Epithelial cell of proximal tubule (primary cell): ENCODE measurements at regions not wholly inside any gene's neighbourhood (a gene's known extent, or its start where the extent isn't known, plus 50 kb on each side); places are given as distances from the start of the nearest gene placed in this dataset.

Source experiments
- DNase-seq: peaks from one replicate; pipeline ENCODE4 v3.0.0-alpha.2; 2011; ENCODE audit warnings: low read depth
- H3K4me3 ChIP-seq: 2 replicates; pipeline ENCODE4 v1.5.1; 2011; ENCODE audit warnings: low read depth, mild to moderate bottlenecking, low read length
- TF ChIP-seq, protein P1 (sequence below): conservative IDR thresholded peaks from 2 replicates; pipeline ENCODE4 v1.5.1; 2012; ENCODE audit warnings: low read depth, mild to moderate bottlenecking, low read length

- TF ChIP-seq, protein P1, sequence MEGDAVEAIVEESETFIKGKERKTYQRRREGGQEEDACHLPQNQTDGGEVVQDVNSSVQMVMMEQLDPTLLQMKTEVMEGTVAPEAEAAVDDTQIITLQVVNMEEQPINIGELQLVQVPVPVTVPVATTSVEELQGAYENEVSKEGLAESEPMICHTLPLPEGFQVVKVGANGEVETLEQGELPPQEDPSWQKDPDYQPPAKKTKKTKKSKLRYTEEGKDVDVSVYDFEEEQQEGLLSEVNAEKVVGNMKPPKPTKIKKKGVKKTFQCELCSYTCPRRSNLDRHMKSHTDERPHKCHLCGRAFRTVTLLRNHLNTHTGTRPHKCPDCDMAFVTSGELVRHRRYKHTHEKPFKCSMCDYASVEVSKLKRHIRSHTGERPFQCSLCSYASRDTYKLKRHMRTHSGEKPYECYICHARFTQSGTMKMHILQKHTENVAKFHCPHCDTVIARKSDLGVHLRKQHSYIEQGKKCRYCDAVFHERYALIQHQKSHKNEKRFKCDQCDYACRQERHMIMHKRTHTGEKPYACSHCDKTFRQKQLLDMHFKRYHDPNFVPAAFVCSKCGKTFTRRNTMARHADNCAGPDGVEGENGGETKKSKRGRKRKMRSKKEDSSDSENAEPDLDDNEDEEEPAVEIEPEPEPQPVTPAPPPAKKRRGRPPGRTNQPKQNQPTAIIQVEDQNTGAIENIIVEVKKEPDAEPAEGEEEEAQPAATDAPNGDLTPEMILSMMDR, result no peak
- DNase-seq, result no peak
- no peak overlapping the region for H3K4me3 ChIP-seq
Observed at GRCh38 chrX:109281483-109282275, 200.2 kb downstream of the GUCY2F start.

DNA sequence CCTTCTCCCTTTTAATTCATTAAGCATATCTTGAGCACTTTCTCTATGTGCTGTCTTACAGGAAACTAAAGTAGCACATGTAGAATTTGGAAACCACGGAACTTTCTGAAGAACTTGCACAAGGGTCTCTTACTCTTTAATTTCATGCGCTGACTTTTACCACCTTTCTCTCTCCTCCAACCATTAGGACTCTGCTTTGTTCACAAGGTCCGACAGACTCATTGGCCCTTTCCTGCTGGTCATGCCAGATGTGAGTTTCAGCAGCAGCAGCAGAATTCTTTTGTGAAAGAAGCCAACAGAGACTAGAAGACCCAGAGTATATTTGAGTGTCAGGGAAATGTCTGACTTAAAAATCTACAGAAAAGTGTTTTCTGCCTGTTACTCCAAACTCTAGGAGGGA is 207.1 kb downstream of the GUCY2F start:
- no peak overlapping the region for H3K4me3 ChIP-seq
- TF ChIP-seq, protein P1, result no peak
- no peak for DNase-seq

DNA sequence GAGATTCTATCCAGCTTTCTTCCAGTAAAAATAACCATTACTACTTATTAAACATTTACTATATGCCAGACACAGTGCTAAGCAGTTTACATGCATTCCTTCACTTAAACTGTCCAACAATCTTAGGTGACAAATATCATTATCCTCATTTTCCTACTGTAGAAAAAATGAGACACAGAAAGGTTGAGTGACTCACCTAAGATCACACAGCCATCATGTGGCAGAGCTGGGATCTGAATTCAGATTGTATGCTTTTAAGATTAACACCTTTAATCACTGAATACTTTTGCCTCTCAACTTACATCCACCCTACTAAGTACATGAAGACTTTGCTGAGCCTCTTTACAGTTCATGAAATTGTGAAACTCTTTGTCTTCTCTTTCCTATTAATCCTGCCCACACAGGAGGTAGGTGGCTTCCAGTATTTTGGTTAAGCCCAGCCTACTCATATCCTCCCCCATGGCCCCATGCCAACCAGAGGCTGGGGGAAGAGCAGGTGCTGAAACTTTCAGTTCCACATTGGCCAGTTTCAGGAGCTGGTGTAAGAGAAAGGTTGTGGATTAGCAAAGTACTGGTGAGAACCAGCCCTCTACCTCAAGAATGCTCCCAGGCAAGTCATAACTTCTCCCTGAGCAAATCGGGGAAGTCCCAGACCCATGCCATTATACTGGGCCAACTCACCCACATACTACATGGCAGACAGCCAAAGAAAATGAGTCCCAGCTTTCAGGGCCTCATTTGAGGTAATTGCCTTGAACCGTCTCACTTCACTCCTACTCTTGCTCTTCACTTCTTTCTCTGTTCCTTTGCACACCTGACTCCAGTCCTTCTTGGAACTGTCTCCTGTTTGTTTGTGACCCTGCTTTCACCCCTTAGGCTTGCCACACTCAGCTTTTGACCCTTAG is 211.1 kb downstream of the GUCY2F start:
- TF ChIP-seq, protein P1, result no peak
- DNase-seq, result peak; percentile 22

GRCh38 chrX:109268340-109268739 is 213.5 kb downstream of the GUCY2F start:
- TF ChIP-seq, protein P1, result no peak
- DNase-seq, result no peak
- no peak overlapping the region for H3K4me3 ChIP-seq

More for the DNA sequence above, 211.1 kb downstream of the GUCY2F start:
- H3K4me3 ChIP-seq, result no peak overlapping the region

GRCh38 chrX:109266034-109266433 is 215.9 kb downstream of the GUCY2F start:
- no peak overlapping the region for H3K4me3 ChIP-seq
- TF ChIP-seq, protein P1, result no peak
- no peak for DNase-seq

GRCh38 chrX:109264878-109265277 is 217.0 kb downstream of the GUCY2F start:
- TF ChIP-seq, protein P1, result no peak
- no peak for DNase-seq
- no peak overlapping the region for H3K4me3 ChIP-seq
